NCI-H1417 treated with DMSO at 0.1 percent for 48 hours (cell line): ENCODE measurements at regions not wholly inside any gene's neighbourhood (a gene's known extent, or its start where the extent isn't known, plus 50 kb on each side); places are given as distances from the start of the nearest gene placed in this dataset.
"Not testable (repeated sequence)": the region's sequence is repeated elsewhere in the genome, so short reads cannot be mapped to it uniquely, and the experiment has no call there.

ENCODE experiments used
- DNase-seq: peaks from one replicate; lab custom pipeline; 2025; lab: John Stamatoyannopoulos, UW

- DNase-seq: no peak
Measured at GRCh38 chrX:8025705-8026104, 98.5 kb upstream of the PNPLA4 start.

DNA sequence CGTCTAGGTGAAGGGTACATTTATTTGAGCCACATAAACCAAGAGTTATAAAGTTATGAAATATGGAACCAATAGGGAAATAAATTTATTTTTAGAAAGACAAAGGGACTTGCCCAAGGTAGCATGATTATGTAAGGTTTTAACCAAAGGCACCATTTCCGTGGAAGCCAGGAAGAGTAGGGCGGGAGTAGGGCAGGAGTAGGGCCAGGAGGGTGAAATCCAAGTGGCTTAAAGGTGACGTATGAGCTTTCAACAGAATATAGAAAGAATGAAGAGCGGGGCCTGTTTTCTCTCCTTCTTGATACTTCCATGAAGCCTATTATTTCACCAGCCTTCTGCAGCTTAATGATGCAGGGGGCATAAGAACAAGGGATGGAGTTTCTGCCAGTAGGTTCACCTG is 91.7 kb upstream of the PNPLA4 start:
- no peak for DNase-seq

DNA sequence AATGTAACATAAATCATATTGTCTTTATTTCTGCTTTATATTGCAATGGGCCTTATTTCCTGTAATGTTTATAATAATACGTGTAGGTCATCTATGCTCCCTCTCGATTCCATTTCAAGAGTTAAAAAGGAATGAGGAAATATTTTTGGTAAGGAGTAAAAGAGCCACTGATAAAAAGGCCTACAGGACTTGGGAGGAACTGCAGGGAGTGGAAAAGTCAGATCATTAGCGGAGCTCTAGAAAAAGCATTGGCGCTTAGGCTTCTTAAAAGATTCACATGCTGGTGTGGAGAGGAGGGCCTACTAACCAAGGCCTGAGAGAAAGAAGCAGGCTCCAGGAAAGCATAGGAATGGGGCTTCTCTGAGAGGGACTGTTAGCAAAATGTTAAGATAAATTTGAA is 82.9 kb upstream of the PNPLA4 start:
- DNase-seq: no peak

DNA sequence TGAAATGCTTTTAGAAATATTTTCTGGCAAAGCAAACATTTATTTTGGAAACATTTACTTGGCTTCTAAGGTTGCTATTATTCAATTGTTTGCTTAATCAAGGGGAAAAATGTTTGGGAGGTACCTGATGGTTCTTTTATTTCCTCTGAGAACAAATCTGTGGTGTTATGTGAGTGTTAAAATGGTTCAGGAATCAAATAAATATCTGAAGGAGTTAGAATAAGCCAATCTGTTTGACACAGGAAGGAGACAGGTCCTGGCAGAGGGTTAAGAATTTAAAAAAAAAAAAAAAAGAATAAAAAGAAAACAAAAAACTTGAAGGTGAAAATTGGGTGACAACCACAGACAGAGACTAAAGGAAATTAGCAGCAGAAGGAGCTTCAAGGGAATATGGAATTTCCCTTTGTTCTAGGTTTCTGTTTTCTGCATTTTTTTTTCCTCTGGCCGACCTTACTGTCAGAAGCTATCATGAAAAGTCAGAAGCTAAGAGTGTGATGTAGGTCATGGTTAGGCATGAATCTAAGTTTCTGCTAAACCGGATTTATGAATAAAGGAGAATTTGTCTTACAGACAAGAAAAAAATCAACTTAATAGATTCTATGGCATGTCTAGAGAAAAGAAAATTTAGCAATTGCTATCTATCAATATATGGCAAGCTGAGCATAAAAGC is 78.6 kb upstream of the PNPLA4 start:
- DNase-seq: no peak

- no peak for DNase-seq
Measured at GRCh38 chrX:8003147-8003883, 76.1 kb upstream of the PNPLA4 start.

DNA sequence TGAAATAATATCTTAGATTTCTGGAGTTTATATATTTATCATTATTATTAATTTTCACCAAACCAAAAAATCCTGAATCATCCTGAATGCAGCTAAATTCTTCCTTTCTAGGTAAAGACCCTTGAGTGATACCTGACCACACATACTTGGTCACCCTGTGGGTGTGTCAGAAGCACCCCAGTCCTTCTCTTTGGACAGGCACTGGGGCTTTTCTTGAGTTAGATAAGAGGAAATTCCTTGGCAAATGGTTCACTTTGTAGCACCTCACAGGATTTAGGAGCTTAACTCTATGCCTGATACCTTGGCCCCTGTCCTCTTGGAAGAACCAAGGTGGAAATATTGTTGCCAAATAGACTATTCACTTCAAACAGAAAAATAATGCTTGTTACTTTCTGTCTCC is 69.6 kb upstream of the PNPLA4 start:
- DNase-seq: no peak

GRCh38 chrX:7996414-7996813 is 69.2 kb upstream of the PNPLA4 start:
- DNase-seq: no peak

DNA sequence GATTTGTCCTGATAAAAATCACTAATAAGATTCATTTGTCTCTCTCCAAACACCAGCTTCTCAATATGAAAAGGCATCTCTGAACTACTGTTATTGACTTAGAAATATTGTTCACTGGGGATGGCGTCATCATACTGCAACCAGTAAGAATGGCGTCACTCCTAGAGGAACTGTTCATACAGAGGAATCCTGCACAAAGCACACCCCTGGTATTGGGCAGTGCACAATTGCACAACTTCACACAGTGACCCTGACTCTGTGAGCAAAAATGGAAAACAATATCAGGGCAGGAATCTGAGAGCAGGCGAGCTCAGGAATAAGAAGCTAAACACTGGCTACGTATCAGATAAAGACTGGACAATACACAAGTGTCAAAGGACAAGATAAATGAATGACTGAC is 66.7 kb upstream of the PNPLA4 start:
- DNase-seq: no peak

DNA sequence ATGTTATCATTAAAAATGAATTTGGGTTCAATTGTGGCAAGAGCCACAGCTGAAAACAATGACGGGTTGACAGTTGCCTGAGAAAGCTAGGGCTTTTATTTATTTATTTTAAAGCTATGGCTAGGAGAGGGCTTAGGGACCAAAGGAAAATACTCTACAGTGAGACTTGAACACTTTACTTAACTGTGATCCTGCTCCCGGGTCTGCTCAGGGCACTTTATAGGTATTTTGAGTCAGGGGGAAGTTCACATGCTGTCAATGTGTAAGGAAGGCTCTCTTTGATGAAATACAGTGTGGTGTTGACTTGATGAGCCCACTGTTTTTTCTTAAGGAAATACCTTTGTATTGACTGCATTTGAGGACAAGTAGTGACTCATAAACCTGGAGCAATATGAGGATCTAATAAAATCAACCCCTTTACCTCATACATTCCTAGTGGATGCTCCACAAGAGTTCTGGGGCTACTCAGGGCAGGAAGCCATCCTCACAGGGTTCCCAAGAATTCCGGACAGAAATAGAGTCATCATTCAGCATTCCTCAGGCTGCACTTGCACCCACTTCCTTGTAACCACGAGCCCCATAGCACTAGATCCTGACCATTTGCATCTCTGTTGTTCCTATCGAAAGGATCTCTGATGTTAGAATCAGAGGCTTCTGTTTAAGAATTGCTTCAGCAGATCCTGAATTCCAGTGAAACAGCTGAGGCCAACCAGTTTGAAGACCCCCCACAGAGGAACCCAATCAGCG is 61.0 kb upstream of the PNPLA4 start:
- DNase-seq: not testable (repeated sequence)

DNA sequence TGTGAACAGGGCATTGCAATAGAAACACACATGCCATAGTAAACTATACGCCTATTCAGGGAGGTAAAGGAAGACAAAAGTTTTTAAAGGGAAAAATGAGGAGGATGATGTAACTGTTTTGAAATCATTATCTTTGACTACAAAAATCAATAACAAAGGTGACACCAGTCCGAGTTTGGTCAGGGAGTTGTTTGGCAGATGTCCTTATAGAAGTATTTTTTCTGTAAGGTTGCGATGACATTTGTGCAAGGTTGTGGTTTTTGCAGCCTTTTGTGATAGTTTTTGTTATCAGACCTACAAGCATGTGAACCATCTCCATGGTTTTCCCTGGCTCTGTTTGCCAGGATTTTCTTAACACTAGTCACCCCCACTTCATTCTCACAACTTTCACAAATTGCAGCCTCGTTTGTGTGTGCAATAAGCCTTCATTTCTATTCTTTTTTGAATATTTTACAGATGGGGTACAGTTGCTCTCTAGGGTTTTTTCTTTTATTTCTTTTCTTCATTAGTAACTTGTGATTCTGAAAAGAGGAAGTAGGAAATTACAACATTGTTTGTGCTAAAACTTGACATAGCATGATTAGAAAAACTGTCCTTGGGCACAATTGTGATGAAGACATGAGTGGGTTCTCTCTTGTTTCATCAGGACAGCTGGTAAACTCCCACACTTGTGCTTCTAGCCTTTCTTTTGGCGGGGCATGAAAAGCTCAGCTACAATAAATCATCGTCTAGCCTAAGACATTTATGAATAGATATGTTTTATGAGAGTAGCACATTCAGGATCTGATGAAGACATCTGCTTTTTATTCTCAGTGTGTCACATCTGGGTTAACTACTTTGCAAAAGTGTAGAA is 60.2 kb upstream of the PNPLA4 start:
- no peak for DNase-seq

- DNase-seq: not testable (repeated sequence)
Measured at GRCh38 chrX:7986738-7987137, 59.5 kb upstream of the PNPLA4 start.

DNA sequence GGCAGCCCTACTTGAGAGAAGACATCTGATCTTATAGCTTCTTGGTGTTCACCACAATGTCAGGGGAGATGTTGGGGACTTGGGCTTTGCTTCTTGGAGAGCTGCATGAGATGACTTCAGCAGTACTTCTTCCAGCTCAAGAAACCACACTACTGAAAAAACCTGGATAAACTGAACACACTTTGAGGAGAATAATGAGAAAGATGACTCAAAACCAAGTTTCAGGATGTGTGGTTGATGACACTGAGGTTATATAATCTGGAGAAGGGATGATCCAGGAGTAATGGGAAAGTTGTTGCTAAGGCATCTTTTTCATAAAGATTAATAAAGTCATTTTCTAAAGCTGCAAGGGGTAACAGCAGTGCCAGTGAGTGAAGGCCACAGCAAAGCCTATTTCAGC is 58.4 kb upstream of the PNPLA4 start:
- no peak for DNase-seq

GRCh38 chrX:7983581-7983980 is 56.4 kb upstream of the PNPLA4 start:
- DNase-seq: no peak
